ENCODE measurements at regions not wholly inside any gene's neighbourhood (a gene's known extent, or its start where the extent isn't known, plus 50 kb on each side); places are given as distances from the start of the nearest gene placed in this dataset.

GRCh38 chr4:20395160-20395773 is 143.6 kb downstream of the SLIT2 start:
- TF ChIP-seq, protein P1, sequence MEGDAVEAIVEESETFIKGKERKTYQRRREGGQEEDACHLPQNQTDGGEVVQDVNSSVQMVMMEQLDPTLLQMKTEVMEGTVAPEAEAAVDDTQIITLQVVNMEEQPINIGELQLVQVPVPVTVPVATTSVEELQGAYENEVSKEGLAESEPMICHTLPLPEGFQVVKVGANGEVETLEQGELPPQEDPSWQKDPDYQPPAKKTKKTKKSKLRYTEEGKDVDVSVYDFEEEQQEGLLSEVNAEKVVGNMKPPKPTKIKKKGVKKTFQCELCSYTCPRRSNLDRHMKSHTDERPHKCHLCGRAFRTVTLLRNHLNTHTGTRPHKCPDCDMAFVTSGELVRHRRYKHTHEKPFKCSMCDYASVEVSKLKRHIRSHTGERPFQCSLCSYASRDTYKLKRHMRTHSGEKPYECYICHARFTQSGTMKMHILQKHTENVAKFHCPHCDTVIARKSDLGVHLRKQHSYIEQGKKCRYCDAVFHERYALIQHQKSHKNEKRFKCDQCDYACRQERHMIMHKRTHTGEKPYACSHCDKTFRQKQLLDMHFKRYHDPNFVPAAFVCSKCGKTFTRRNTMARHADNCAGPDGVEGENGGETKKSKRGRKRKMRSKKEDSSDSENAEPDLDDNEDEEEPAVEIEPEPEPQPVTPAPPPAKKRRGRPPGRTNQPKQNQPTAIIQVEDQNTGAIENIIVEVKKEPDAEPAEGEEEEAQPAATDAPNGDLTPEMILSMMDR (IDR thresholded peaks at IDR 0.05) = peak in 1 of 2 donors; percentile 23
- no peak for TF ChIP-seq POLR2AphosphoS5 (IDR thresholded peaks at IDR 0.05)
- no peak for TF ChIP-seq EP300 (IDR thresholded peaks at IDR 0.05)
- TF ChIP-seq POLR2A (IDR thresholded peaks at IDR 0.05) = no peak

Measured in suprapubic skin (tissue), 4 donors.